PC-9 (cell line): ENCODE measurements at regions not wholly inside any gene's neighbourhood (a gene's known extent, or its start where the extent isn't known, plus 50 kb on each side); places are given as distances from the start of the nearest gene placed in this dataset.

Experiments
- BruUV-seq: library from RNA; stranded (reverse); fragments of 400-500 nt; replicated peaks from 2 replicates; lab custom pipeline; 2021; lab: Mats Ljungman, UMichigan
- CTCF ChIA-PET: fragments of 300-600 bp; sonication (Branson Sonifier 250); formaldehyde crosslinking; loops from one replicate; lab custom pipeline; 2022; ENCODE audit warnings: antibody characterized with exemption; lab: Charles Lee
- POLR2A ChIA-PET: fragments of 300-600 bp; sonication (Branson Sonifier 250); formaldehyde crosslinking; loops from one replicate; lab custom pipeline; 2022; ENCODE audit warnings: antibody characterized with exemption; ENCODE audit not compliant: unreplicated experiment; lab: Charles Lee
- DNase-seq, 2 experiments: peaks; one replicate each; pipeline versions ENCODE4 v3.0.0 to v3.0.0-alpha.2; 2015 to 2022; ENCODE audit warnings: mixed read lengths in 1 of 2
- H2AFZ ChIP-seq: fragments of 200-600 bp; sonication (generic); 2 replicates; pipeline ENCODE4 v1.8.1; 2017; ENCODE audit warnings: antibody characterized with exemption
- H3F3A ChIP-seq: fragments of 200-600 bp; sonication (generic); 2 replicates; pipeline ENCODE4 v1.8.1; 2017; ENCODE audit warnings: antibody characterized with exemption, mild to moderate bottlenecking, low read depth; ENCODE audit not compliant: insufficient read depth
- H3K27ac ChIP-seq: fragments of 200-600 bp; sonication (generic); 2 replicates; pipeline ENCODE4 v1.6.1; 2016; ENCODE audit warnings: mixed run types
- H3K27me3 ChIP-seq: fragments of 200-600 bp; sonication (generic); 2 replicates; pipeline ENCODE4 v1.6.1; 2016; ENCODE audit warnings: low read depth, mixed run types; ENCODE audit not compliant: insufficient read depth
- H3K36me3 ChIP-seq: fragments of 200-600 bp; sonication (generic); 2 replicates; pipeline ENCODE4 v1.6.1; 2016; ENCODE audit warnings: low read depth, mixed run types
- H3K4me1 ChIP-seq: fragments of 200-600 bp; sonication (generic); replicated peaks from 2 replicates; pipeline ENCODE4 v1.6.1; 2016; ENCODE audit warnings: mixed run types; ENCODE audit not compliant: insufficient read depth
- H3K4me2 ChIP-seq: fragments of 200-600 bp; sonication (generic); 2 replicates; pipeline ENCODE4 v1.6.1; 2017; ENCODE audit warnings: mixed run types
- H3K4me3 ChIP-seq: fragments of 200-600 bp; sonication (generic); 2 replicates; pipeline ENCODE4 v1.6.1; 2016; ENCODE audit warnings: mixed run types
- H3K79me2 ChIP-seq: fragments of 200-600 bp; sonication (generic); 2 replicates; pipeline ENCODE4 v1.6.1; 2017; ENCODE audit warnings: low read depth, mixed run types
- H3K9me2 ChIP-seq: fragments of 200-600 bp; sonication (generic); 2 replicates; pipeline ENCODE4 v1.8.1; 2017; ENCODE audit warnings: mild to moderate bottlenecking; ENCODE audit not compliant: insufficient read depth
- H3K9me3 ChIP-seq: fragments of 200-600 bp; sonication (generic); 2 replicates; pipeline ENCODE4 v1.8.1; 2016; ENCODE audit warnings: low read depth; ENCODE audit not compliant: insufficient read depth
- H4K20me1 ChIP-seq: fragments of 200-600 bp; sonication (generic); 2 replicates; pipeline ENCODE4 v1.8.1; 2017; ENCODE audit not compliant: insufficient read depth
- CTCF ChIP-seq: fragments of 200-600 bp; sonication (generic); conservative IDR thresholded peaks from 2 replicates; pipeline ENCODE4 v1.6.1; 2017; ENCODE audit warnings: mixed run types, antibody characterized with exemption, mild to moderate bottlenecking, moderate library complexity
- EZH2 ChIP-seq: fragments of 200-600 bp; sonication (generic); IDR thresholded peaks from 2 replicates; pipeline ENCODE4 v1.8.0; 2017; ENCODE audit warnings: antibody characterized with exemption, low read depth
- intact Hi-C: fragments of 100-400 bp; cut with micrococcal nuclease; formaldehyde crosslinking; loops from one replicate; pipeline ENCODE4 v1.10.0; 2022; ENCODE audit not compliant: unreplicated experiment

- Histone ChIP-seq H3K9me2 (no peaks in the 10 kb centered on the region), H3K4me1 (peaks cover 57% of the 10 kb centered on the region), H3K4me3 (peak overlapping the region; percentile 56), H3K79me2 (peaks cover 85% of the 10 kb centered on the region), H3K36me3 (peaks cover 24% of the 10 kb centered on the region), H3K4me2 (peak overlapping the region; percentile 90), H3K27me3 (no peaks in the 10 kb centered on the region), H4K20me1 (no peaks in the 10 kb centered on the region), H2AFZ (no peak overlapping the region), H3K9me3 (peaks cover 9% of the 10 kb centered on the region), H3F3A (peaks cover 49% of the 10 kb centered on the region), H3K27ac (peak overlapping the region; percentile 98)
- ChIA-PET CTCF (interaction anchor here (0.7 to 1.0 kb wide), 3 partner anchors 31 to 108 kb away, joined by 3 to 5 read pairs (median 3); no protein-coding TSS in a partner anchor), POLR2A (interaction anchor here (0.5 to 1.3 kb wide), 11 partner anchors 9 to 1655 kb away, joined by 3 to 15 read pairs (median 5); partner anchors contain the start of gene SOX9)
- BruUV-seq = TSS peak; percentile 61
- DNase-seq = peak; percentile 93 to 99
- TF ChIP-seq EZH2 (no peak), CTCF (no peak)
- intact Hi-C loops = loop anchor here (1.0 to 5.0 kb wide), 7 partner anchors 34 to 998 kb away; no protein-coding TSS in a partner anchor
Measured at GRCh38 chr17:72422505-72423285, 301.9 kb downstream of the SOX9 start.

GRCh38 chr17:72423286-72423589, 302.4 kb downstream of the SOX9 start:
- Histone ChIP-seq H3K4me2 (peak overlapping the region; percentile 90), H3K9me3 (peaks cover 4% of the 10 kb centered on the region), H3K27me3 (no peaks in the 10 kb centered on the region), H3F3A (peaks cover 53% of the 10 kb centered on the region), H2AFZ (no peak overlapping the region), H3K79me2 (peaks cover 85% of the 10 kb centered on the region), H4K20me1 (no peaks in the 10 kb centered on the region), H3K4me1 (peaks cover 57% of the 10 kb centered on the region), H3K4me3 (peak overlapping the region; percentile 40; the same call in 1 of the 2 replicates), H3K9me2 (no peaks in the 10 kb centered on the region), H3K27ac (peak overlapping the region; percentile 98), H3K36me3 (peaks cover 18% of the 10 kb centered on the region)
- BruUV-seq = TSS peak; percentile 46
- TF ChIP-seq EZH2 (no peak), CTCF (no peak)
- intact Hi-C loops = loop anchor here (1.0 to 5.0 kb wide), 5 partner anchors 33 to 303 kb away; no protein-coding TSS in a partner anchor
- POLR2A ChIA-PET = interaction anchor here (0.5 to 1.3 kb wide), 9 partner anchors 9 to 515 kb away, joined by 3 to 8 read pairs (median 5); partner anchors contain the start of gene SOX9
- no peak for DNase-seq
- CTCF ChIA-PET = interaction anchor here (0.7 to 1.0 kb wide), 3 partner anchors 32 to 108 kb away, joined by 3 to 5 read pairs (median 3); no protein-coding TSS in a partner anchor

DNA sequence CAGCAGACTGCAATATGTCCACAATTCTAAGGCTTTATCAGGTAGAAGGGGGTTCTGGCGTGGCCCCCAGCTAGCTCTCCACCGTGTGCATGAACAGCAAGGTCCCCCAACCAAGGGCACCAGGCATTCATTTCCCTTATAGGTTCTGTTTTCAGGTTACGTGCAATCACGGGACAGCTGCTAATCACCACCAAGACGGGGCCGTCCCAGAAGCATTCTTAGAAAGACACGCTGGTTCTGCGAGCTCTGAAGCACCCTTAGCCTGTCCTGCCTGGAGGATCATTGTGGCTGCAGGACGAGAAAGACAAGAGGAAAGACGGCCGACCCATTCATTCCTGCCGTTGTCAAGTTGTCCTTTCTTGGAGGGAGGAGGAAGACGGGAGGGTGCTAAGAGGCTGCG, 302.9 kb downstream of the SOX9 start:
- peaks cover 57% of the 10 kb centered on the region for H3K4me1 ChIP-seq
- ChIA-PET CTCF (no interaction called here), POLR2A (interaction anchor here (0.6 kb wide), 1 partner anchor 515 kb away, joined by 4 read pairs; no protein-coding TSS in a partner anchor)
- peaks cover 55% of the 10 kb centered on the region for H3F3A ChIP-seq
- H3K27me3 ChIP-seq = no peaks in the 10 kb centered on the region
- BruUV-seq = no TSS peak
- no peaks in the 10 kb centered on the region; the same call in 1 of the 2 replicates for H3K9me3 ChIP-seq
- intact Hi-C loops = loop anchor here (1.0 to 5.0 kb wide), 5 partner anchors 33 to 303 kb away; no protein-coding TSS in a partner anchor
- no peak overlapping the region for H2AFZ ChIP-seq
- H3K27ac ChIP-seq = peak overlapping the region; percentile 98
- H4K20me1 ChIP-seq = no peaks in the 10 kb centered on the region
- peak overlapping the region; percentile 90 for H3K4me2 ChIP-seq
- H3K4me3 ChIP-seq = peak overlapping the region; percentile 40; the same call in 1 of the 2 replicates
- peaks cover 85% of the 10 kb centered on the region for H3K79me2 ChIP-seq
- DNase-seq = no peak
- H3K9me2 ChIP-seq = no peaks in the 10 kb centered on the region
- peaks cover 14% of the 10 kb centered on the region for H3K36me3 ChIP-seq
- TF ChIP-seq EZH2 = no peak
- TF ChIP-seq CTCF = no peak
